ENCODE measurements at regions not wholly inside any gene's neighbourhood (a gene's known extent, or its start where the extent isn't known, plus 50 kb on each side); places are given as distances from the start of the nearest gene placed in this dataset.
A peak's percentile ranks its signal among the peaks of the same experiment; 100 is the strongest.

DNA sequence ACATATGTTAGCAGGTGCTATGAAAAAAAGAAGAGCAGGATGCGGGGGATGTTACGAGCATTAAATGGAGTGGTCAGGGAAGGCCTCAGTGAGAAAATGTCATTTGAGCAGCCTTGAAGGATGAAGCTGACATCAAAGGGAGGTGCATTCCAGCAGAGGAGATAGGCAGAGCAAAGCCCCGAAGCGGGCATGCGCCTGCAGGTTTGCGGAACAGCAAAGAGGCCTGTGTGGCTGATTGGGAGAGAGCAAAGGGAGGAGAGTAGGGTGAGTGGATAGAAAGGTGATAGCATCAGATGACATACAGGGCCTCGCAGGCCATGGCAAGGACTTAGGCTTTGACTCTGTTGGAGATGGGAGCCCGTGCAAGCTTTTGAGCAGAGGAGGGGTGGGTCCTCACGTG is 95.4 kb upstream of the GPR50 start:
- ChIA-PET POLR2A (interaction anchor here (2.1 kb wide), 1 partner anchor 309 kb away, joined by 7 read pairs; no protein-coding TSS in a partner anchor), CTCF (interaction anchor here (1.0 to 7.3 kb wide), 7 partner anchors 10 to 310 kb away, joined by 3 to 223 read pairs (median 6); no protein-coding TSS in a partner anchor)
- ATAC-seq: no peak
- WGBS (ENCODE audit: missing lambda C conversion rate): 94% methylated on average over 9 of the region's 9 CpGs
- H3K4me3 ChIP-seq: no peak overlapping the region
- H3K4me2 ChIP-seq: no peak overlapping the region
- no peak for DNase-seq (ENCODE audit: low read depth in 1 of 2, low spot score in 1 of 2)
- H3K9me3 ChIP-seq: no peaks in the 10 kb centered on the region
- H3K27ac ChIP-seq: no peak overlapping the region
- H3K4me1 ChIP-seq: 0 out of 3 replicates have a peak, but pooled peaks cover 4% of the 10 kb centered on the region
- TF ChIP-seq NR3C1 (IDR thresholded peaks at IDR 0.05) (no peak), PHF8 (IDR thresholded peaks at IDR 0.05; ENCODE audit: borderline replicate concordance, low read depth) (no peak), ZC3H11A (IDR thresholded peaks at IDR 0.05) (no peak), BHLHE40 (IDR thresholded peaks at IDR 0.05; ENCODE audit: low read depth, low read length) (no peak), TP53 (CRISPR knock-in tag; IDR thresholded peaks at IDR 0.05) (no peak), HEYL (CRISPR knock-in tag; IDR thresholded peaks at IDR 0.05) (no peak), NPAS2 (CRISPR knock-in tag; IDR thresholded peaks at IDR 0.05; ENCODE audit: borderline replicate concordance) (no peak), HDAC2 (IDR thresholded peaks at IDR 0.05) (no peak), NFE2L2 (conservative IDR thresholded peaks at IDR 0.05; ENCODE audit: low read length) (no peak), EHF (CRISPR knock-in tag; IDR thresholded peaks at IDR 0.05) (no peak), ZFP36 (IDR thresholded peaks at IDR 0.05; ENCODE audit: borderline replicate concordance, partially characterized antibody) (no peak), RFX5 (IDR thresholded peaks at IDR 0.05) (no peak), RCOR1 (IDR thresholded peaks at IDR 0.05; ENCODE audit: low read depth, low read length) (no peak), RARB (CRISPR knock-in tag; IDR thresholded peaks at IDR 0.05) (no peak), RNF2 (IDR thresholded peaks at IDR 0.05; ENCODE audit: borderline replicate concordance, low read depth) (no peak), HOXB5 (CRISPR knock-in tag; IDR thresholded peaks at IDR 0.05) (no peak), CHD2 (IDR thresholded peaks at IDR 0.05; ENCODE audit: low read length, partially characterized antibody) (no peak), MAFK (IDR thresholded peaks at IDR 0.05; ENCODE audit: partially characterized antibody) (no peak), EHMT2 (IDR thresholded peaks at IDR 0.05; ENCODE audit: low read depth) (no peak)
- TF ChIP-seq, protein P1, sequence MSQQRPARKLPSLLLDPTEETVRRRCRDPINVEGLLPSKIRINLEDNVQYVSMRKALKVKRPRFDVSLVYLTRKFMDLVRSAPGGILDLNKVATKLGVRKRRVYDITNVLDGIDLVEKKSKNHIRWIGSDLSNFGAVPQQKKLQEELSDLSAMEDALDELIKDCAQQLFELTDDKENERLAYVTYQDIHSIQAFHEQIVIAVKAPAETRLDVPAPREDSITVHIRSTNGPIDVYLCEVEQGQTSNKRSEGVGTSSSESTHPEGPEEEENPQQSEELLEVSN (IDR thresholded peaks at IDR 0.05; ENCODE audit: borderline replicate concordance, low read depth): no peak
- FAIRE-seq: no peak

DNA sequence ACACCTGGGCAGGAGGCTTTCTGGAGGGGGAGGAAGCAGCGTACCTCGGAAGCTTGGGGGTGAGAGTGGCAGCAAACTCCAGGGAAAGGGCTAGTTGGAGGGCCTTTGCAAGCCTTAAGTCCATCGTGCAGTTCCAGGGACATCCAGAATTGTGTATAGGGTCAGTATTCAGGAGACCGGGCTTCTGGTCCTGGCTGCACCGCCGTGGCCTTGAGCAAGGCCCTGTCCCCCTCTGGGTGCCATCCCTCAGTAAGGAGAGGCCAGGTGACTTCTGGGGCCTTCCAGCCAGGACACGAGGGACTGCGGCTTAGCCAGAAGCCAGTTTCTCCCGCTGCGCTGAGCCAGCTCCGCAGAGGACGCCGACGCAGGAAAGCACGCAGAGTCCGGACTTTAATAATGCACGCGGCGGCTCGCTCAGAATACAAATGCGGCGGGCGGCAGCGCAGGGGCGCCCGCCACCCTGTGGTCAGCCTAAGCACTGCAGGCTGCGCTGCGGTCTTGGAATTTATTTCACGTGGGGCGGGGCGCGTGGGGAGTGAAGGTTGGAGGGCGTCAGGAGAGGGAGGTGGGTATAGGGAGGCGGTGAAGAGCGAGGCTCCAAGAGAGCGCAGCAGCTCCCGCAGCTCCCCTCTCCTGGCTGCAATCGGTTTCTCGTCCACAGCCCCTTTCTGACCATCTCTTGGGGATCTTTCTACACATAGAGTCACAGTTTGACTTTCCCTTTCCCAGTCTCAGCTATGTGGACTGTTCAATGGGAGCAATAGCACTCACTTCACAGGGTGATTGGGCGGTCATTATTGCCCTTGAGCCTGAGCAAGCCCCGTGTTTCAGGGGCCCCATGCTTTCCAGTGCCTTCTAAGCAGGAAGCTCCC is 94.1 kb upstream of the GPR50 start:
- H3K9me3 ChIP-seq: no peaks in the 10 kb centered on the region
- POLR2A ChIA-PET: interaction anchor here (2.1 kb wide), 1 partner anchor 310 kb away, joined by 7 read pairs; no protein-coding TSS in a partner anchor
- FAIRE-seq (peak; percentile 23), DNase-seq (ENCODE audit: low read depth in 1 of 2, low spot score in 1 of 2) (peak; percentile 51 to 56), ATAC-seq (peak; percentile 91 to 96)
- H3K27ac ChIP-seq: peak overlapping the region; percentile 69 to 84; a peak in 5 of 6 replicates
- H3K4me1 ChIP-seq: 0 out of 3 replicates have a peak, but pooled peaks cover 4% of the 10 kb centered on the region
- CTCF ChIA-PET: interaction anchor here (0.6 to 7.3 kb wide), 33 partner anchors 8 to 483 kb away, joined by 3 to 223 read pairs (median 3); no protein-coding TSS in a partner anchor
- WGBS (ENCODE audit: missing lambda C conversion rate): 22% methylated on average over 16 of the region's 41 CpGs
- H3K4me2 ChIP-seq: peak overlapping the region; percentile 78
- H3K4me3 ChIP-seq: peak overlapping the region; percentile 31; the same call in 2 of the 3 replicates
- TF ChIP-seq HMGXB4 (CRISPR knock-in tag; IDR thresholded peaks at IDR 0.05; ENCODE audit: borderline replicate concordance) (no peak), JUN (IDR thresholded peaks at IDR 0.05) (no peak), EP300 (IDR thresholded peaks at IDR 0.05) (no peak), SREBF2 (IDR thresholded peaks at IDR 0.05) (no peak), EHF (CRISPR knock-in tag; IDR thresholded peaks at IDR 0.05) (no peak), CHD4 (IDR thresholded peaks at IDR 0.05; ENCODE audit: borderline replicate concordance) (no peak), HES2 (IDR thresholded peaks at IDR 0.05) (no peak), RNF2 (IDR thresholded peaks at IDR 0.05; ENCODE audit: borderline replicate concordance, low read depth) (no peak), EHMT2 (IDR thresholded peaks at IDR 0.05; ENCODE audit: low read depth) (no peak), ZC3H11A (IDR thresholded peaks at IDR 0.05) (no peak), NR3C1 (IDR thresholded peaks at IDR 0.05) (no peak), FOSB (CRISPR knock-in tag; IDR thresholded peaks at IDR 0.05) (no peak), MYC (IDR thresholded peaks at IDR 0.05; ENCODE audit: borderline replicate concordance, low read length) (no peak), NPAS2 (CRISPR knock-in tag; IDR thresholded peaks at IDR 0.05; ENCODE audit: borderline replicate concordance) (no peak), RFX5 (IDR thresholded peaks at IDR 0.05) (no peak), ZSCAN20 (CRISPR knock-in tag; IDR thresholded peaks at IDR 0.05) (no peak), TFCP2L1 (CRISPR knock-in tag; IDR thresholded peaks at IDR 0.05) (no peak), TP53 (CRISPR knock-in tag; IDR thresholded peaks at IDR 0.05) (no peak), BHLHE40 (IDR thresholded peaks at IDR 0.05; ENCODE audit: low read depth, low read length) (no peak), RAD21 (conservative IDR thresholded peaks at IDR 0.05 in 1 of 2, IDR thresholded peaks at IDR 0.05 in 1 of 2) (peak; percentile 80 to 90), POLR2AphosphoS2 (conservative IDR thresholded peaks at IDR 0.05; ENCODE audit: low read length) (no peak), POLR2A (IDR thresholded peaks at IDR 0.05; ENCODE audit: low read length) (no peak), MAFK (IDR thresholded peaks at IDR 0.05; ENCODE audit: partially characterized antibody) (no peak)
- TF ChIP-seq, protein P2, sequence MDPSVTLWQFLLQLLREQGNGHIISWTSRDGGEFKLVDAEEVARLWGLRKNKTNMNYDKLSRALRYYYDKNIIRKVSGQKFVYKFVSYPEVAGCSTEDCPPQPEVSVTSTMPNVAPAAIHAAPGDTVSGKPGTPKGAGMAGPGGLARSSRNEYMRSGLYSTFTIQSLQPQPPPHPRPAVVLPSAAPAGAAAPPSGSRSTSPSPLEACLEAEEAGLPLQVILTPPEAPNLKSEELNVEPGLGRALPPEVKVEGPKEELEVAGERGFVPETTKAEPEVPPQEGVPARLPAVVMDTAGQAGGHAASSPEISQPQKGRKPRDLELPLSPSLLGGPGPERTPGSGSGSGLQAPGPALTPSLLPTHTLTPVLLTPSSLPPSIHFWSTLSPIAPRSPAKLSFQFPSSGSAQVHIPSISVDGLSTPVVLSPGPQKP (IDR thresholded peaks at IDR 0.05; ENCODE audit: low read depth, low read length): no peak
